ENCODE measurements at regions not wholly inside any gene's neighbourhood (a gene's known extent, or its start where the extent isn't known, plus 50 kb on each side); places are given as distances from the start of the nearest gene placed in this dataset.

DNA sequence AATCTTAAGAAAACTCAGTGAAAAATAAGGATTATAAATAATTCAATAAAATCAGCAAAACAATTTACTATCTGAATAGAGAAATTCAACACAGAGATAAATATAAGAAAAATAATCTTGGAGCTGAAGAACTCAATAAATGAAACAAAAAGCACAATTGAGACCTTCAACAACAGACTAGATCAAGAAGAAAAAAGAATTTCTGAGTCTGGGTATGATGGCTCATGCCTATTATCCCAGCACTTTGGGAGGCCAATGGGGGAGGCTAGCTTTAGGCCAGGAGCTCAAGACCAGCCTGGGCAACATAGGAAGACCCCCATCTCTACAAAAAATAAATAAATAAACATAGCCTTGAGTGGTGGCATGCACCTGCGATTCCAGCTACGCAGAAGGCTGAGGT, 1295.7 kb upstream of the NRXN1 start:
- TF ChIP-seq, protein P1, sequence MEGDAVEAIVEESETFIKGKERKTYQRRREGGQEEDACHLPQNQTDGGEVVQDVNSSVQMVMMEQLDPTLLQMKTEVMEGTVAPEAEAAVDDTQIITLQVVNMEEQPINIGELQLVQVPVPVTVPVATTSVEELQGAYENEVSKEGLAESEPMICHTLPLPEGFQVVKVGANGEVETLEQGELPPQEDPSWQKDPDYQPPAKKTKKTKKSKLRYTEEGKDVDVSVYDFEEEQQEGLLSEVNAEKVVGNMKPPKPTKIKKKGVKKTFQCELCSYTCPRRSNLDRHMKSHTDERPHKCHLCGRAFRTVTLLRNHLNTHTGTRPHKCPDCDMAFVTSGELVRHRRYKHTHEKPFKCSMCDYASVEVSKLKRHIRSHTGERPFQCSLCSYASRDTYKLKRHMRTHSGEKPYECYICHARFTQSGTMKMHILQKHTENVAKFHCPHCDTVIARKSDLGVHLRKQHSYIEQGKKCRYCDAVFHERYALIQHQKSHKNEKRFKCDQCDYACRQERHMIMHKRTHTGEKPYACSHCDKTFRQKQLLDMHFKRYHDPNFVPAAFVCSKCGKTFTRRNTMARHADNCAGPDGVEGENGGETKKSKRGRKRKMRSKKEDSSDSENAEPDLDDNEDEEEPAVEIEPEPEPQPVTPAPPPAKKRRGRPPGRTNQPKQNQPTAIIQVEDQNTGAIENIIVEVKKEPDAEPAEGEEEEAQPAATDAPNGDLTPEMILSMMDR (IDR thresholded peaks at IDR 0.05) = no peak
- TF ChIP-seq EP300 (IDR thresholded peaks at IDR 0.05) (no peak), POLR2AphosphoS5 (IDR thresholded peaks at IDR 0.05) (no peak), POLR2A (IDR thresholded peaks at IDR 0.05) (no peak)
